Progenitor cell of endocrine pancreas (in vitro differentiated cells): ENCODE measurements at regions not wholly inside any gene's neighbourhood (a gene's known extent, or its start where the extent isn't known, plus 50 kb on each side); places are given as distances from the start of the nearest gene placed in this dataset.
"Not testable (repeated sequence)": the region's sequence is repeated elsewhere in the genome, so short reads cannot be mapped to it uniquely, and the experiment has no call there.

Experiments
- DNase-seq: peaks from one replicate; pipeline ENCODE4 v3.0.0; 2021; ENCODE audit warnings: low spot score; ENCODE audit not compliant: unreplicated experiment
- H3K27ac Mint-ChIP-seq: 2 replicates; pipeline ENCODE4 v1.8.0; 2021; ENCODE audit warnings: mild to moderate bottlenecking, moderate library complexity, mixed read lengths
- H3K27me3 Mint-ChIP-seq: 2 replicates; pipeline ENCODE4 v1.8.0; 2021; ENCODE audit warnings: mixed read lengths
- H3K36me3 Mint-ChIP-seq: 2 replicates; pipeline ENCODE4 v1.8.0; 2022; ENCODE audit warnings: mixed read lengths; ENCODE audit not compliant: insufficient read depth
- H3K4me1 Mint-ChIP-seq: 2 replicates; pipeline ENCODE4 v1.8.0; 2021; ENCODE audit warnings: low read depth, mixed read lengths
- H3K4me3 Mint-ChIP-seq: 2 replicates; pipeline ENCODE4 v1.8.0; 2021; ENCODE audit warnings: low read depth, mild to moderate bottlenecking, moderate library complexity, mixed read lengths
- H3K9me3 Mint-ChIP-seq: 2 replicates; pipeline ENCODE4 v1.8.0; 2021; ENCODE audit warnings: low read depth, mixed read lengths
- CTCF ChIP-seq: fragments of 200-600 bp; sonication (generic); IDR thresholded peaks from one replicate; pipeline ENCODE4 v1.5.0; 2021; ENCODE audit warnings: antibody characterized with exemption, mild to moderate bottlenecking; ENCODE audit not compliant: unreplicated experiment

DNA sequence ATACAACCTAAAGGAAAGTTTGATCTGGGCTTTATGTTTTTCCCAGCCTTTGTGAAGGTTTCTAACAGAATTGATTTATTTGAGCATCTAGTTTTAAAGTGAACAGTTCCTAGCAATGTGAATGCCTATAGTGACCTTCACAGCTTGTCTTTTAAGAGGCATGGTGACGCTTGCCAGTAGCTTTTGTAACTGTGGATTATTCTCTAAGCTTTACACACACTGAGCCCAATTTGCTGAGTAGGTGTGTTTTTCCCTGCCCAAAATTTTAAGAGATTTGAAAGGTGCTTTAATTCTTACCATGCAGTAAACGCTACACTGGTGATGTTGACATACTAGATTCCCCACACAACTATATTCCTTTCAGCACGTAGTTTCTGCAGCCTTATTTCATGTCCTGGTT is 420.2 kb upstream of the AKR1E2 start:
- H3K4me3 Mint-ChIP-seq, result no peak overlapping the region
- no peak overlapping the region for H3K27ac Mint-ChIP-seq
- no peak for DNase-seq
- peaks cover 6% of the 10 kb centered on the region for H3K27me3 Mint-ChIP-seq
- no peaks in the 10 kb centered on the region for H3K4me1 Mint-ChIP-seq
- H3K9me3 Mint-ChIP-seq, result no peaks in the 10 kb centered on the region
- no peak for TF ChIP-seq CTCF
- H3K36me3 Mint-ChIP-seq, result no peaks in the 10 kb centered on the region

DNA sequence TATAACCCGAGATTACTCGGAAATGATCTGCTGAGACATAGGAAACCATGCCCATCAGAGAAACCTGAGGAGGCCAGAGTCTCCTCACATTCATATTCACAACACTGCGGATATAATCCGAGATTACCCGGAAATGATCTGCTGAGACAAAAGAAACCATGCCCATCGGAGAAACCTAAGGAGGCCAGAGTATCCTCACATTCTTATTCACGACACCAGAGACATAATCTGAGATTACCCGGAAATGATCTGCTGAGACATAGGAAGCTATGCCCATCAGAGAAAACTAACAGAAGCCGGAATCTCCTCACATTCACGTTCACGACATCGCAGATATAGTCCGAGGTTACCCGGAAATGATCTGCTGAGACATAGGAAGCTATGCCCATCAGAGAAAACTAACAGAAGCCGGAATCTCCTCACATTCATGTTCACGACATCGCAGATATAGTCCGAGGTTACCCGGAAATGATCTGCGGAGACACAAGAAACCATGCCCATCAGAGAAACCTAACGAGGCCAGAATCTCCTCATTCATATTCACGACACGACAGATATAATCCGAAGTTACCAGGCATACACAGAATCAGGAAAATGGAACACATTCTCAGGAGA is 422.3 kb upstream of the AKR1E2 start:
- no peak for DNase-seq
- Mint-ChIP-seq H3K9me3 (no peaks in the 10 kb centered on the region), H3K27ac (no peak overlapping the region), H3K4me3 (no peak overlapping the region), H3K4me1 (no peaks in the 10 kb centered on the region), H3K36me3 (no peaks in the 10 kb centered on the region), H3K27me3 (peaks cover 4% of the 10 kb centered on the region)
- TF ChIP-seq CTCF, result no peak

DNA sequence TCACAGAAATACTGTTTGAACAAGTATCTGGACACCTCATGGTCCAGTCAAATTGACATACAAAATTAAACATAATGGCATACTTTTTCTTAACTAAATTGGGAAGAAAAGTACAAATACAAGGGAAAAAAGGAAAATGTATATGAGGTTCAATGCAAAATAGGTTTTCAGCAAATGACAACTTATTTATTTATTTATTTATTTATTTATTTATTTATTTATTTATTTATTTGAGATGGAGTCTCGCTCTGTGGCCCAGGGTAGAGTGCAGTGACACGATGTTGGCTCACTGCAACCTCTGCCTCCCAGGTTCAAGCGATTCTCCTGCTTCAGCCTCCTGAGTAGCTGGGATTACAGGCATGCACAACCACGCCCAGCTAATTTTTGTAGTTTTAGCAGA is 424.9 kb upstream of the AKR1E2 start:
- not testable (repeated sequence) for DNase-seq, H3K9me3 Mint-ChIP-seq, H3K4me3 Mint-ChIP-seq

DNA sequence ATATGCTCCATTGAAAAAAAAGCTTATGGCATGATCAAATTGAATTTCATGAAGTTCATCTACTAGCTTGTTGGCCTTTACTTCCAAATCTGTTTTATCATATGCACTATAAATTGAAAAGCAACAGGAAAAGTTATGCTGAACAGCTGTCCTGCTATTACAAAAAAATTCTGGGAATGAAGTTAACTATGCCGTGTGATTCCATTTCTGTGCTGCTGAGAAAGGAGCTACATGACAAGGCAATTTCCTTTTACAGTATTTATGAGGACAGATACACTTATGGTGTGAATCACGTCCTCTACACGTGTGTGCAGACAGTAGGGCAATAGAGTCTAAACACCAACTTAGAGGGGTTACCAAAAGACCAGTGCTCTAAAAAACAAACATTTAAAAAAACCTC is 426.5 kb upstream of the AKR1E2 start:
- TF ChIP-seq CTCF, result no peak
- Mint-ChIP-seq H3K27me3 (no peaks in the 10 kb centered on the region), H3K9me3 (no peaks in the 10 kb centered on the region), H3K27ac (no peak overlapping the region), H3K4me1 (no peaks in the 10 kb centered on the region), H3K4me3 (no peak overlapping the region), H3K36me3 (no peaks in the 10 kb centered on the region)
- DNase-seq, result no peak

More for the DNA sequence above, 424.9 kb upstream of the AKR1E2 start:
- H3K36me3 Mint-ChIP-seq, H3K4me1 Mint-ChIP-seq, H3K27ac Mint-ChIP-seq, H3K27me3 Mint-ChIP-seq: not testable (repeated sequence)

GRCh38 chr10:4398602-4399001 is 427.4 kb upstream of the AKR1E2 start:
- Mint-ChIP-seq H3K4me1 (no peaks in the 10 kb centered on the region), H3K9me3 (no peaks in the 10 kb centered on the region), H3K36me3 (no peaks in the 10 kb centered on the region), H3K27ac (no peak overlapping the region), H3K27me3 (no peaks in the 10 kb centered on the region), H3K4me3 (no peak overlapping the region)
- no peak for DNase-seq
- TF ChIP-seq CTCF, result no peak

GRCh38 chr10:4397337-4397736 is 428.7 kb upstream of the AKR1E2 start:
- Mint-ChIP-seq H3K9me3 (no peaks in the 10 kb centered on the region), H3K4me3 (no peak overlapping the region), H3K27me3 (no peaks in the 10 kb centered on the region), H3K27ac (no peak overlapping the region), H3K36me3 (no peaks in the 10 kb centered on the region), H3K4me1 (no peaks in the 10 kb centered on the region)
- DNase-seq, result no peak
- TF ChIP-seq CTCF, result no peak
